ENCODE measurements at regions not wholly inside any gene's neighbourhood (a gene's known extent, or its start where the extent isn't known, plus 50 kb on each side); places are given as distances from the start of the nearest gene placed in this dataset.

GRCh38 chr2:145723872-145724271, 1204.0 kb upstream of the ZEB2 start:
- FAIRE-seq: no peak

GRCh38 chr2:145721681-145722080, 1201.8 kb upstream of the ZEB2 start:
- FAIRE-seq: no peak

GRCh38 chr2:145715601-145716000, 1195.7 kb upstream of the ZEB2 start:
- FAIRE-seq: no peak

- FAIRE-seq: no peak
These were observed 1190.4 kb upstream of the ZEB2 start for GRCh38 chr2:145710303-145710702.

GRCh38 chr2:145702305-145702704, 1182.4 kb upstream of the ZEB2 start:
- FAIRE-seq: no peak

- FAIRE-seq: no peak
These were observed 1173.1 kb upstream of the ZEB2 start for GRCh38 chr2:145692971-145693478.

- FAIRE-seq: no peak
These were observed 1171.7 kb upstream of the ZEB2 start for GRCh38 chr2:145691659-145692058.

- no peak for FAIRE-seq
These were observed 1170.4 kb upstream of the ZEB2 start for GRCh38 chr2:145690183-145690778.

- no peak for FAIRE-seq
These were observed 1169.4 kb upstream of the ZEB2 start for GRCh38 chr2:145689277-145689676.

GRCh38 chr2:145688156-145688555, 1168.2 kb upstream of the ZEB2 start:
- no peak for FAIRE-seq

- FAIRE-seq: no peak
These were observed 1167.7 kb upstream of the ZEB2 start for GRCh38 chr2:145687442-145688134.

- FAIRE-seq: no peak
These were observed 1165.6 kb upstream of the ZEB2 start for GRCh38 chr2:145685383-145686050.

GRCh38 chr2:145682546-145683157, 1162.7 kb upstream of the ZEB2 start:
- FAIRE-seq: no peak

- no peak for FAIRE-seq
These were observed 1160.4 kb upstream of the ZEB2 start for GRCh38 chr2:145680276-145680675.

- FAIRE-seq: no peak
These were observed 1157.5 kb upstream of the ZEB2 start for GRCh38 chr2:145677371-145677770.

GRCh38 chr2:145674705-145675104, 1154.8 kb upstream of the ZEB2 start:
- no peak for FAIRE-seq

GRCh38 chr2:145669301-145669700, 1149.4 kb upstream of the ZEB2 start:
- no peak for FAIRE-seq

GRCh38 chr2:145666552-145666951, 1146.6 kb upstream of the ZEB2 start:
- FAIRE-seq: no peak

- no peak for FAIRE-seq
These were observed 1137.3 kb upstream of the ZEB2 start for GRCh38 chr2:145657265-145657664.

GRCh38 chr2:145655165-145655765, 1135.3 kb upstream of the ZEB2 start:
- no peak for FAIRE-seq

GRCh38 chr2:145654746-145655145, 1134.8 kb upstream of the ZEB2 start:
- FAIRE-seq: no peak

GRCh38 chr2:145654156-145654555, 1134.2 kb upstream of the ZEB2 start:
- no peak for FAIRE-seq

- no peak for FAIRE-seq
These were observed 1133.6 kb upstream of the ZEB2 start for GRCh38 chr2:145653553-145653952.

All from TTC549 (cell line).